ENCODE measurements at regions not wholly inside any gene's neighbourhood (a gene's known extent, or its start where the extent isn't known, plus 50 kb on each side); places are given as distances from the start of the nearest gene placed in this dataset.

DNA sequence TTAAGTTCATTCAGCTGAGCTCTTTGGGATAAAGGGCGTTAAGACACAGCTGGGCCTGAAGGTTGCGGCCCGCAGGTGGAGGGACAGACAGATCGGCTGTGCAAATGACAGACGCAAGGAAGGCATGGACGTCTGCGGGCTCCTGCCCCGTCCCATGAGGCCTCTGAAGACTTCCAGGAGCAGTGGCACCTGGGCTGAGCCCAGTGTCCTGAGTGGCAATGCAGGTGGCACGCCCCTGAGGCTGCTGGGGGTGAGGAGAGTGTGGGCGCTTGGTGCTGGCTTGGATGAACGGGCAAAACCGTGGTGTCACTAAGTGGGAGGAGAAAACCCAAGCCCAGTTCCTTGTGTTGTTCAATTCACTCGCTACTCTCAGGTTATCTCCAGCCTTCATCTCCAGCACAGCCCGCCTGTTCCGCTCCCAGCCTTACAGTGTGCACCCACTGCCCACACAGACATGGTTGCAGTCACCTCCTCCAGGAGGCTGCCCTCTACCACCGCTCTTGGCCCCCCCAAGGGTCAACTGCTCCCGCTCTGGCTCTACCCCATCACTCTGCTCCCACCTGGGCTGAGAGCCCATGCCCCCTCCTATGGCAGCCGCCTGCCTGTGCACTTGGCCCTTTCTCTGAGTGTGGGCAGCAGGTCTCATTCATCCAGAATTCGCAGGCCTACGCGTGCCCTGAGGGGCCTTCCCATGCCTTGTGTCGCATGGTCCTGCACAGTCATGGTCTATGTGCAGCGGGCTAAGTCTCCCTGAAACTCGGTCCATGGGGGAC, 50.3 kb downstream of the PTGR3 start:
- no peak for DNase-seq (ENCODE audit: low read depth)
- no peak overlapping the region for H3K4me3 ChIP-seq (ENCODE audit: low read depth, low read length)
- TF ChIP-seq, protein P1, sequence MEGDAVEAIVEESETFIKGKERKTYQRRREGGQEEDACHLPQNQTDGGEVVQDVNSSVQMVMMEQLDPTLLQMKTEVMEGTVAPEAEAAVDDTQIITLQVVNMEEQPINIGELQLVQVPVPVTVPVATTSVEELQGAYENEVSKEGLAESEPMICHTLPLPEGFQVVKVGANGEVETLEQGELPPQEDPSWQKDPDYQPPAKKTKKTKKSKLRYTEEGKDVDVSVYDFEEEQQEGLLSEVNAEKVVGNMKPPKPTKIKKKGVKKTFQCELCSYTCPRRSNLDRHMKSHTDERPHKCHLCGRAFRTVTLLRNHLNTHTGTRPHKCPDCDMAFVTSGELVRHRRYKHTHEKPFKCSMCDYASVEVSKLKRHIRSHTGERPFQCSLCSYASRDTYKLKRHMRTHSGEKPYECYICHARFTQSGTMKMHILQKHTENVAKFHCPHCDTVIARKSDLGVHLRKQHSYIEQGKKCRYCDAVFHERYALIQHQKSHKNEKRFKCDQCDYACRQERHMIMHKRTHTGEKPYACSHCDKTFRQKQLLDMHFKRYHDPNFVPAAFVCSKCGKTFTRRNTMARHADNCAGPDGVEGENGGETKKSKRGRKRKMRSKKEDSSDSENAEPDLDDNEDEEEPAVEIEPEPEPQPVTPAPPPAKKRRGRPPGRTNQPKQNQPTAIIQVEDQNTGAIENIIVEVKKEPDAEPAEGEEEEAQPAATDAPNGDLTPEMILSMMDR (IDR thresholded peaks at IDR 0.05; ENCODE audit: insufficient read depth, low read depth, low read length, missing control alignments) = no peak

DNA sequence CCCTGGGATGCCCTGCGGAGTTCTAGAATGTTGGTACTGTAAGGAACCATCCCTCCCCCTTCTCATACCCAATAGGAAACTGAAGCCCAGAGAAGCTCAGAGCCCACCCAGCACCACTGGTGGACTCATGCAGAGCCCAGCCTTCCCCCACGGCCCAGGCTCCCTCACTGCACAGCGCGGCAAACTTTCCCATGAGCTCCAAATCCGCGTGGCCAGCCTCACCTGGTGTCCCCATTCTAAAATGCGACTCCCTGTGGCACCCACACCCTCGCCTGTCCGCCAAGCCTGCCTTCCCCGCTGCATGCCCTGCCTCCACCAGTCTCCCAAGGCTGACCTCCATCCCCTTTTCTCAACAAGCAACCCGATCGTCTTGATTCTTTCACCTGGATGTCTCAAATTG, 51.1 kb downstream of the PTGR3 start:
- TF ChIP-seq, protein P1 (IDR thresholded peaks at IDR 0.05; ENCODE audit: insufficient read depth, low read depth, low read length, missing control alignments) = no peak
- no peak for DNase-seq (ENCODE audit: low read depth)
- no peak overlapping the region for H3K4me3 ChIP-seq (ENCODE audit: low read depth, low read length)

DNA sequence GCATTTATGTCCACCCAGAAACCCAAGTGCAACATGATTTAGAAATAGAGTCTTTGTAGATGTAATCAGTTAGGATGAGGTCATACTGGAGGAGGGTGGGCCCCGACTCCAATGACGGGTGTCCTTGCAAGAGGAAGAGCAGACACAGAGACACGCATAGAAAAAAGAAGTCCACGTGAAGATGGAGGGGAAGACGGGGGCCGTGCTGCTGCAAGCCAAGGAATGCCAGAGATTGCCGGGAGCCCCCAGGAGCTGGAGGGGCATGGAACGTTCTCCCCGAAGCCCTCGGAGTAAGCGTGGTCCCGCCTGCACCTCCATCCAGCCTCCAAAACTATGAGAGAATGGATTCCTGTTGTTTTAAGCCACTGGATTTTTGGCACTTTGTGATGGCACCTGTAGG, 51.6 kb downstream of the PTGR3 start:
- TF ChIP-seq, protein P1 (IDR thresholded peaks at IDR 0.05; ENCODE audit: insufficient read depth, low read depth, low read length, missing control alignments) = no peak
- DNase-seq (ENCODE audit: low read depth) = no peak
- H3K4me3 ChIP-seq (ENCODE audit: low read depth, low read length) = no peak overlapping the region

- H3K4me3 ChIP-seq (ENCODE audit: low read depth, low read length) = no peak overlapping the region
- no peak for DNase-seq (ENCODE audit: low read depth)
- TF ChIP-seq, protein P1 (IDR thresholded peaks at IDR 0.05; ENCODE audit: insufficient read depth, low read depth, low read length, missing control alignments) = no peak
These were observed 52.1 kb downstream of the PTGR3 start for GRCh38 chr18:75156831-75157230.

DNA sequence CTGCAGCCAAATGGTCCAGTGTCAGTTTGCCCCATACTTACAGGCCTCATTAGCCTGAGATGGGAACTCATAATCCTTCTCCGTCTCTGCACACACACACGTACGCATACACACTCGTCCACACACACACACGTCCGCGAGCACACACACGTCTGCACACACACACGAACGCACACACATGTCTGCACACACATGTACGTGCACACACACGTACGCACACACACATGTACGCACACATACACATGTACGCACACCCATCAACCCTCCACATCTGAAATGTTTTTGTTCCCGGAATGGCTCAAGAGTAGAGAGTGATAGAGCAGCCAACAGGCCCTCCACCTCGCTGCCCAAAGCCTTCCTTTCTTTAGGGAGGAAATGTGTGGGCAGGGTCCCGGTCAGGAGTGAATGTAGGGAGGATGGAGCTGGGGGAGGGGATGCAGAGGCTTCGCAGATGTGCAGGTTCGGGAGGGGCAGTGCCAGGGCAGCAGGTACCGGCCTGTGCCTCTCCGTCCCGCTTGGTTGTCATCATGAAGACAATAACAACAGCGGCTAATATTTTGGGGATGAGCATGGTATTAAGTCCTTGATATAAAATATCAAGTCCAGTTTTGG, 52.7 kb downstream of the PTGR3 start:
- TF ChIP-seq, protein P1 (IDR thresholded peaks at IDR 0.05; ENCODE audit: insufficient read depth, low read depth, low read length, missing control alignments) = no peak
- no peak for DNase-seq (ENCODE audit: low read depth)
- H3K4me3 ChIP-seq (ENCODE audit: low read depth, low read length) = no peak overlapping the region

- no peak for DNase-seq (ENCODE audit: low read depth)
- TF ChIP-seq, protein P1 (IDR thresholded peaks at IDR 0.05; ENCODE audit: insufficient read depth, low read depth, low read length, missing control alignments) = no peak
These were observed 53.9 kb downstream of the PTGR3 start for GRCh38 chr18:75154997-75155396.

More at GRCh38 chr18:75154997-75155396, 53.9 kb downstream of the PTGR3 start:
- no peak overlapping the region for H3K4me3 ChIP-seq (ENCODE audit: low read depth, low read length)
